SK-N-SH (cell line): ENCODE measurements at regions not wholly inside any gene's neighbourhood (a gene's known extent, or its start where the extent isn't known, plus 50 kb on each side); places are given as distances from the start of the nearest gene placed in this dataset.

Source experiments
- CTCF ChIA-PET: fragments of 300-600, 350-600 bp; formaldehyde crosslinking; extraction: SDS; loops from one replicate; lab custom pipeline; 2021; lab: Yijun Ruan, JAX
- POLR2A ChIA-PET: fragments of 350-600 bp; sonication (Branson Sonifier 250); formaldehyde crosslinking; extraction: SDS; loops from one replicate; lab custom pipeline; 2020; ENCODE audit warnings: antibody characterized with exemption, inconsistent platforms; lab: Yijun Ruan, JAX
- DNase-seq: peaks from one replicate; pipeline ENCODE4 v3.0.0; 2012
- H2AFZ ChIP-seq: fragments of 200-600 bp; sonication (generic); 2 replicates; pipeline ENCODE4 v1.8.1; 2016; ENCODE audit warnings: antibody characterized with exemption, mild to moderate bottlenecking, low read depth
- H3F3A ChIP-seq: fragments of 200-600 bp; sonication (generic); replicated peaks from 2 replicates; pipeline ENCODE3; 2016; ENCODE audit warnings: antibody characterized with exemption, mild to moderate bottlenecking; ENCODE audit not compliant: insufficient read depth
- H3K27ac ChIP-seq, 2 experiments: fragments of 200-500 bp in 1 of 2; fragments of 200-600 bp in 1 of 2; sonication (Bioruptor generic) in 1 of 2; sonication (generic), shearing (Covaris generic) in 1 of 2; 2 replicates each; pipeline versions ENCODE4 v1.5.1 to v1.6.1; 2014 to 2016; ENCODE audit warnings: low read depth in 2 of 2, inconsistent platforms in 1 of 2, low read length in 1 of 2, mild to moderate bottlenecking in 1 of 2, mixed read lengths in 1 of 2
- H3K27me3 ChIP-seq: fragments of 200-600 bp; sonication (generic), shearing (Covaris generic); 2 replicates; pipeline ENCODE4 v1.6.1; 2016; ENCODE audit warnings: mixed run types; ENCODE audit not compliant: insufficient read depth
- H3K36me3 ChIP-seq, 2 experiments: fragments of 200-500 bp in 1 of 2; fragments of 200-600 bp in 1 of 2; sonication (Bioruptor generic) in 1 of 2; sonication (generic) in 1 of 2; replicated peaks in 1 of 2; 2 replicates each; pipeline versions ENCODE3 to v1.5.1; 2014 to 2016; ENCODE audit warnings: low read length in 1 of 2, mild to moderate bottlenecking in 1 of 2; ENCODE audit not compliant: insufficient read depth in 2 of 2, control insufficient read depth in 1 of 2
- H3K4me1 ChIP-seq, 2 experiments: fragments of 200-500 bp in 1 of 2; fragments of 200-600 bp in 1 of 2; sonication (Bioruptor generic) in 1 of 2; sonication (generic), shearing (Covaris generic) in 1 of 2; 2 replicates each; pipeline versions ENCODE4 v1.5.1 to v1.6.1; 2014 to 2016; ENCODE audit warnings: low read depth in 1 of 2, low read length in 1 of 2, mixed run types in 1 of 2; ENCODE audit not compliant: insufficient read depth in 2 of 2, control insufficient read depth in 1 of 2
- H3K4me2 ChIP-seq: fragments of 200-600 bp; sonication (generic), shearing (Covaris generic); 2 replicates; pipeline ENCODE4 v1.6.1; 2017; ENCODE audit warnings: mixed run types
- H3K4me3 ChIP-seq, 2 experiments: fragments of 200-500 bp in 1 of 2; fragments of 200-600 bp in 1 of 2; sonication (Bioruptor generic) in 1 of 2; sonication (generic), shearing (Covaris generic) in 1 of 2; 2 replicates each; pipeline versions ENCODE4 v1.5.1 to v1.8.1; 2014 to 2016; ENCODE audit warnings: low read depth in 2 of 2, inconsistent platforms in 1 of 2, low read length in 1 of 2, mild to moderate bottlenecking in 1 of 2, mixed read lengths in 1 of 2, moderate library complexity in 1 of 2
- H3K79me2 ChIP-seq: fragments of 200-600 bp; sonication (generic); 2 replicates; pipeline ENCODE4 v1.8.1; 2017; ENCODE audit warnings: mild to moderate bottlenecking; ENCODE audit not compliant: insufficient read depth
- H3K9ac ChIP-seq: fragments of 200-600 bp; sonication (generic); 2 replicates; pipeline ENCODE4 v1.6.1; 2017; ENCODE audit warnings: mixed run types
- H3K9me2 ChIP-seq: fragments of 200-600 bp; sonication (generic); 2 replicates; pipeline ENCODE4 v1.6.1; 2017; ENCODE audit warnings: mixed run types
- H3K9me3 ChIP-seq: fragments of 200-600 bp; sonication (generic); 2 replicates; pipeline ENCODE4 v1.6.1; 2017; ENCODE audit warnings: mixed run types, mild to moderate bottlenecking, moderate library complexity
- H4K20me1 ChIP-seq: fragments of 200-600 bp; sonication (generic); 2 replicates; pipeline ENCODE4 v1.6.1; 2017; ENCODE audit warnings: mild to moderate bottlenecking, mixed run types; ENCODE audit not compliant: insufficient read depth
- CTCF ChIP-seq: fragments of 200-600 bp; sonication (generic); IDR thresholded peaks from 2 replicates; pipeline ENCODE4 v1.6.1; 2017; ENCODE audit warnings: antibody characterized with exemption, mild to moderate bottlenecking, moderate library complexity
- EZH2phosphoT487 ChIP-seq: fragments of 200-600 bp; sonication (generic); IDR thresholded peaks from 2 replicates; pipeline ENCODE4 v1.6.1; 2017; ENCODE audit warnings: low read depth, mixed run types, mild to moderate bottlenecking, antibody characterized with exemption, moderate library complexity, borderline replicate concordance
- FOSL2 ChIP-seq: IDR thresholded peaks from 2 replicates; pipeline ENCODE4 v1.4.0; 2012; ENCODE audit warnings: low read depth, mild to moderate bottlenecking, moderate library complexity, borderline replicate concordance
- FOXM1 ChIP-seq: IDR thresholded peaks from 2 replicates; pipeline ENCODE4 v1.4.0; 2012; ENCODE audit warnings: low read depth, mild to moderate bottlenecking
- GABPA ChIP-seq: IDR thresholded peaks from 2 replicates; pipeline ENCODE4 v1.4.0; 2012; ENCODE audit warnings: low read depth, mild to moderate bottlenecking
- GATA2 ChIP-seq: sonication (generic); formaldehyde crosslinking; IDR thresholded peaks from 2 replicates; pipeline ENCODE4 v1.5.0; 2020; ENCODE audit warnings: mild to moderate bottlenecking, missing genetic modification reagents
- IRF3 ChIP-seq: fragments of 150-350 bp; IDR thresholded peaks from 2 replicates; pipeline ENCODE4 v1.6.1; 2016; ENCODE audit warnings: mild to moderate bottlenecking, low read depth, low read length
- JUND ChIP-seq: IDR thresholded peaks from 2 replicates; pipeline ENCODE4 v1.4.0; 2012
- MXI1 ChIP-seq: IDR thresholded peaks from 2 replicates; pipeline ENCODE4 v1.6.1; 2012; ENCODE audit warnings: mild to moderate bottlenecking, low read depth, low read length, improper control_type of control experiment
- PBX3 ChIP-seq: IDR thresholded peaks from 2 replicates; pipeline ENCODE4; 2012
- POLR2AphosphoS5 ChIP-seq: IDR thresholded peaks from 2 replicates; pipeline ENCODE4 v1.6.1; 2012; ENCODE audit warnings: low read depth, low read length
- RCOR1 ChIP-seq: fragments of 150-350 bp; IDR thresholded peaks from 2 replicates; pipeline ENCODE4 v1.6.1; 2017; ENCODE audit warnings: antibody characterized with exemption, low read length
- REST ChIP-seq: IDR thresholded peaks from 2 replicates; pipeline ENCODE4 v1.6.1; 2012; ENCODE audit warnings: mild to moderate bottlenecking, low read depth, low read length, moderate library complexity
- SIN3A ChIP-seq: IDR thresholded peaks from 2 replicates; pipeline ENCODE4 v1.6.1; 2012; ENCODE audit warnings: low read depth, mild to moderate bottlenecking, low read length, moderate library complexity, borderline replicate concordance
- SMC3 ChIP-seq: IDR thresholded peaks from 2 replicates; pipeline ENCODE4 v1.6.1; 2012; ENCODE audit warnings: low read depth, low read length, improper control_type of control experiment
- TAF1 ChIP-seq: IDR thresholded peaks from 2 replicates; pipeline ENCODE4 v1.6.1; 2012; ENCODE audit warnings: low read depth, mild to moderate bottlenecking, low read length, moderate library complexity, borderline replicate concordance
- TEAD4 ChIP-seq: IDR thresholded peaks from 2 replicates; pipeline ENCODE4 v1.4.0; 2012; ENCODE audit warnings: mild to moderate bottlenecking, borderline replicate concordance; ENCODE audit not compliant: insufficient read depth
- USF1 ChIP-seq: IDR thresholded peaks from 2 replicates; pipeline ENCODE4 v1.4.0; 2012; ENCODE audit warnings: low read depth, borderline replicate concordance
- YY1 ChIP-seq: IDR thresholded peaks from 2 replicates; pipeline ENCODE4 v1.4.0; 2012; ENCODE audit warnings: low read depth, mild to moderate bottlenecking
- WGBS: methylation state at CpG from one replicate; pipeline ENCODE4 v1.1.6; 2017; ENCODE audit warnings: low lambda C conversion rate; 5-methylcytosine and 5-hydroxymethylcytosine counted together

GRCh38 chr7:106721816-106722785, 61.1 kb upstream of the CCDC71L start:
- Histone ChIP-seq H3K4me3 (no peak overlapping the region), H3K27ac (no peak overlapping the region), H3K9me3 (no peaks in the 10 kb centered on the region), H3K4me2 (no peak overlapping the region), H3K36me3 (no peaks in the 10 kb centered on the region), H4K20me1 (no peaks in the 10 kb centered on the region), H3K79me2 (no peaks in the 10 kb centered on the region), H3K9me2 (no peaks in the 10 kb centered on the region), H3K4me1 (peaks cover 2 to 26% of the 10 kb centered on the region in 2 experiments; a peak in 3 of 4 replicates), H3F3A (peaks cover 24% of the 10 kb centered on the region), H3K27me3 (no peaks in the 10 kb centered on the region), H2AFZ (no peak overlapping the region), H3K9ac (no peak overlapping the region)
- WGBS, result 86% methylated on average over 5 of the region's 5 CpGs
- ChIA-PET POLR2A (no interaction called here), CTCF (interaction anchor here (1.4 kb wide), 1 partner anchor 63 kb away, joined by 4 read pairs; no protein-coding TSS in a partner anchor)
- no peak for TF ChIP-seq REST
- no peak for TF ChIP-seq CTCF
- no peak for TF ChIP-seq GATA2 (CRISPR knock-in tag)
- TF ChIP-seq GABPA, result no peak
- no peak for TF ChIP-seq JUND
- no peak for TF ChIP-seq FOXM1
- no peak for TF ChIP-seq IRF3
- no peak for TF ChIP-seq USF1
- no peak for TF ChIP-seq MXI1
- TF ChIP-seq PBX3, result no peak
- TF ChIP-seq TAF1, result no peak
- TF ChIP-seq FOSL2, result no peak
- no peak for TF ChIP-seq TEAD4
- no peak for TF ChIP-seq SMC3
- TF ChIP-seq EZH2phosphoT487, result no peak
- TF ChIP-seq POLR2AphosphoS5, result no peak
- TF ChIP-seq RCOR1, result no peak
- TF ChIP-seq SIN3A, result no peak
- TF ChIP-seq YY1, result no peak
- no peak for DNase-seq
